ENCODE measurements at regions not wholly inside any gene's neighbourhood (a gene's known extent, or its start where the extent isn't known, plus 50 kb on each side); places are given as distances from the start of the nearest gene placed in this dataset.
A peak's percentile ranks its signal among the peaks of the same experiment; 100 is the strongest.

DNA sequence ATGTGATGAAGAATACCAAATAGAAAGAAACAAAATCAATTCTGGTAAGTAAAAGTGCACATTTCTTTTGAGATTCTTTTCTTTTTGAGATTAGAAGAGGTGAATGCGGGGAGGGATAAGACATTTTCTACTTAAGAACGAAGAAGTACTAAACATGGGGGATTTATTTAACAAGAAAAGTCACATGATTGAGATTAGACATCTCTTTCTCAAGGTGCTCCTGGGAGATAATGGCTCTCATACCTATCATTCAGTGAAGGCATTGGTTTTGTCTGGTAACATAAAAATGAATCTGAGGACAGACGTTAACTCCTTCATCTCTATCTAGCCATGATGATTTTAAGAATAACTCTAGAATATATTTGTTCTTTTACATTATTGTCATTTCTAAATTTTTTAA, 147.9 kb upstream of the SAMSN1 start:
- FAIRE-seq, result no peak

DNA sequence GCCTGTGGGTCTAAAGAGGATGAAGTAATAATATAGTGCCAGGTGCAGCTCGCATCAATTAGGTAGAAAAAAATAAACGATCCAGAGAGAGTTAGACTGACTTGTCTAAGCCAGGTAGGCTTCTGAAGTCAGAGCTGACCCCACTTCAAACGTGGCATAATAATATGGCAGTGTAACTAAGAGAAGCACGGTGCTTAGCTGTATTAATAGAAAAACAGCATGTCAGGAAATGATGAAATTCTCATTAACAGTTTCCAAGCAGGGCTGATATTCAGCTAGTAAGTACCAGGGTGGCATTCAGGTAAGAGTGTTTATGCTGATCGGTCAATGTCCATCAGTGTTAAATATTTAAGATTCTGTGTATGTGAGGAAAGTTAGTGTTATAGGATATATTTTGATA, 145.8 kb upstream of the SAMSN1 start:
- no peak for DNase-seq (ENCODE audit: low read depth)
- no peak for FAIRE-seq
- Histone ChIP-seq H3K36me3 (ENCODE audit: control insufficient read depth, insufficient read depth, low read length) (no peaks in the 10 kb centered on the region), H3K27me3 (ENCODE audit: control insufficient read depth, insufficient read depth, low read length) (no peaks in the 10 kb centered on the region), H3K4me3 (ENCODE audit: low read depth, low read length) (no peak overlapping the region)
- TF ChIP-seq, protein P1, sequence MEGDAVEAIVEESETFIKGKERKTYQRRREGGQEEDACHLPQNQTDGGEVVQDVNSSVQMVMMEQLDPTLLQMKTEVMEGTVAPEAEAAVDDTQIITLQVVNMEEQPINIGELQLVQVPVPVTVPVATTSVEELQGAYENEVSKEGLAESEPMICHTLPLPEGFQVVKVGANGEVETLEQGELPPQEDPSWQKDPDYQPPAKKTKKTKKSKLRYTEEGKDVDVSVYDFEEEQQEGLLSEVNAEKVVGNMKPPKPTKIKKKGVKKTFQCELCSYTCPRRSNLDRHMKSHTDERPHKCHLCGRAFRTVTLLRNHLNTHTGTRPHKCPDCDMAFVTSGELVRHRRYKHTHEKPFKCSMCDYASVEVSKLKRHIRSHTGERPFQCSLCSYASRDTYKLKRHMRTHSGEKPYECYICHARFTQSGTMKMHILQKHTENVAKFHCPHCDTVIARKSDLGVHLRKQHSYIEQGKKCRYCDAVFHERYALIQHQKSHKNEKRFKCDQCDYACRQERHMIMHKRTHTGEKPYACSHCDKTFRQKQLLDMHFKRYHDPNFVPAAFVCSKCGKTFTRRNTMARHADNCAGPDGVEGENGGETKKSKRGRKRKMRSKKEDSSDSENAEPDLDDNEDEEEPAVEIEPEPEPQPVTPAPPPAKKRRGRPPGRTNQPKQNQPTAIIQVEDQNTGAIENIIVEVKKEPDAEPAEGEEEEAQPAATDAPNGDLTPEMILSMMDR (IDR thresholded peaks at IDR 0.05; ENCODE audit: insufficient read depth, low read length, severe bottlenecking), result no peak

More for the DNA sequence above, 147.9 kb upstream of the SAMSN1 start:
- DNase-seq (ENCODE audit: low read depth), result no peak
- H3K4me3 ChIP-seq (ENCODE audit: low read depth, low read length), result no peak overlapping the region
- TF ChIP-seq, protein P1 (IDR thresholded peaks at IDR 0.05; ENCODE audit: insufficient read depth, low read length, severe bottlenecking), result no peak
- H3K36me3 ChIP-seq (ENCODE audit: control insufficient read depth, insufficient read depth, low read length), result no peaks in the 10 kb centered on the region
- H3K27me3 ChIP-seq (ENCODE audit: control insufficient read depth, insufficient read depth, low read length), result no peaks in the 10 kb centered on the region

DNA sequence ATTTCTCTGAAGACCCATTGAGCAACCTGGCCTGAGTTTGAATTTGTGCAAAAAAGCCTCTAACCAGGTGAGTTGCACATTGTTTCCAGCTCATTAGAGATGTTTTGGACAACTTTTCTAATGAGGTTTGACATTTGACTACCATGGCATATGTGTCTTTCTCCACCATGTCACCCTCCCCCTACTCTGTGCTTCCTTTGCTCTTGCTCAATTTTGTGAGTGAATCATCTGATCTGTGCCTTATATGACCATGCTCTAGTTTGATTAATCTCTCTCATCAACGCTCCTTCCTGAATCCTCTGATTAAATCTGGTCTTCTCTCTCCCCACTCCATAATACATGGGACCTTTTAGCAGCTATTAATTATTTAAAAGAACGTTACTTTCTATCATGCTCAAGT, 144.8 kb upstream of the SAMSN1 start:
- peak; percentile 56 for DNase-seq (ENCODE audit: low read depth)

DNA sequence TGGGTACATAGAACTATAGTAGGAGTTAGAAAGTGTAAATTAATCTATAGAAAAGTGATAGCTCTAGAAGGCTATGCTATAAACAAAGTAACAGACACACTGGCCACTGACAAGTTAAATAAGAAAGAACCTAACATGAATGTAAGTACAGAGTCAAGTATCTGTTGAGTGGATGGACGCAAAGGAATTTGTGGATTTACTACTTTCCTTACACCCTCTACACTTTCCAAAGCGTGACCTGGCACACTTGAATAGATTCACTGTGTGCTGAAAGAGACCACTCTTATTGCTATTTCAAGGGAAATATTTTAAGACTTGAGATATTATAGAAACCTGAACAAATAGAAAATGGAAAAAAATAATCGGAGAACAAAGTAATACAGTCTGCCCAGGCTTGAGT, 142.8 kb upstream of the SAMSN1 start:
- TF ChIP-seq, protein P1 (IDR thresholded peaks at IDR 0.05; ENCODE audit: insufficient read depth, low read length, severe bottlenecking), result no peak
- no peak for DNase-seq (ENCODE audit: low read depth)
- Histone ChIP-seq H3K36me3 (ENCODE audit: control insufficient read depth, insufficient read depth, low read length) (no peaks in the 10 kb centered on the region), H3K4me3 (ENCODE audit: low read depth, low read length) (no peak overlapping the region), H3K27me3 (ENCODE audit: control insufficient read depth, insufficient read depth, low read length) (no peaks in the 10 kb centered on the region)
- no peak for FAIRE-seq

More for the DNA sequence above, 144.8 kb upstream of the SAMSN1 start:
- no peak overlapping the region for H3K4me3 ChIP-seq (ENCODE audit: low read depth, low read length)
- FAIRE-seq, result peak; percentile 32
- no peaks in the 10 kb centered on the region for H3K27me3 ChIP-seq (ENCODE audit: control insufficient read depth, insufficient read depth, low read length)
- TF ChIP-seq, protein P1 (IDR thresholded peaks at IDR 0.05; ENCODE audit: insufficient read depth, low read length, severe bottlenecking), result no peak
- no peaks in the 10 kb centered on the region for H3K36me3 ChIP-seq (ENCODE audit: control insufficient read depth, insufficient read depth, low read length)

DNA sequence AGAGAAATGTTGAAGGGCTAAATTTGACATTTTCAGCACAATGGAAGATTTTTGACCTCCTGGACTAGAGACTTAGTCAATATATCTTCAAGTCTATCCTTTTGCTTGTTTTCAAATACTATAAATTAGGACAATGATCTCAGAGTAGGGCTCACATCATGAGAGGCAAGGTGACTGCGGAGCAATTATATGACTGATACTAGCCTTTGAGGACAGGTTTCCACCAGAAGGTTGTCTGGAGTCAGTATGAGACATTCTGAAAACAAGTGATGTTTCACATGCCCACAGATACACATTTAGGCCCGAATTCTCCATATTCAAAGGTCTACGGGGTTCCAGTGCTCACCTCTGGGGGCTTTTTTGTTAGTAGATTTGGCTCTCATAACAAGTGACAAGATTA, 142.3 kb upstream of the SAMSN1 start:
- no peaks in the 10 kb centered on the region for H3K27me3 ChIP-seq (ENCODE audit: control insufficient read depth, insufficient read depth, low read length)
- no peak for DNase-seq (ENCODE audit: low read depth)

DNA sequence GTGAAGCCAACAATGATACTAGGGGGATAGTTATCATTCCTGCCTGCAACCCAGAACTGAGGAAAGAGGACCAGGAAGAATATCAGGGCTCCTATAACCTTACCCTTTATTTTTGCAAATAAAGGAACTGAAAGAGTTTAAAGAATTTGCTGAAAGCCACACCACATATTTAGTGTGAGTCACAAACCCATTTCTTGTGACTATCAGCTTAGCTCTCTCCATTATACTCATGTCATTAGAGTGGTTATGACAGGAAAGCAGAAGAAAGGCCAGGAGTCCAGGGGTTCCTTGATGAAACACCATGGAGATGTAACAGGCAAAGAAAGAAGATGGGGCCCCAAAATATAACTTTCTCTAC, 141.1 kb upstream of the SAMSN1 start:
- FAIRE-seq (no peak), DNase-seq (ENCODE audit: low read depth) (peak; percentile 14)
- TF ChIP-seq, protein P1 (IDR thresholded peaks at IDR 0.05; ENCODE audit: insufficient read depth, low read length, severe bottlenecking), result no peak
- H3K4me3 ChIP-seq (ENCODE audit: low read depth, low read length), result no peak overlapping the region
- no peaks in the 10 kb centered on the region for H3K36me3 ChIP-seq (ENCODE audit: control insufficient read depth, insufficient read depth, low read length)
- H3K27me3 ChIP-seq (ENCODE audit: control insufficient read depth, insufficient read depth, low read length), result no peaks in the 10 kb centered on the region

More for the DNA sequence above, 142.3 kb upstream of the SAMSN1 start:
- Histone ChIP-seq H3K36me3 (ENCODE audit: control insufficient read depth, insufficient read depth, low read length) (no peaks in the 10 kb centered on the region), H3K4me3 (ENCODE audit: low read depth, low read length) (no peak overlapping the region)
- FAIRE-seq, result no peak
- TF ChIP-seq, protein P1 (IDR thresholded peaks at IDR 0.05; ENCODE audit: insufficient read depth, low read length, severe bottlenecking), result no peak
